Smooth muscle cell (in vitro differentiated cells): ENCODE measurements at regions not wholly inside any gene's neighbourhood (a gene's known extent, or its start where the extent isn't known, plus 50 kb on each side); places are given as distances from the start of the nearest gene placed in this dataset.

Experiments
- DNase-seq: peaks from one replicate; lab custom pipeline; 2025; ENCODE audit not compliant: unreplicated experiment; lab: John Stamatoyannopoulos, UW
- H2AFZ ChIP-seq: fragments of 200-600 bp; sonication (generic); 2 replicates; pipeline ENCODE4 v1.6.0; 2016; ENCODE audit warnings: antibody characterized with exemption, low read depth, mild to moderate bottlenecking
- H3F3A ChIP-seq: fragments of 200-600 bp; sonication (generic); 2 replicates; pipeline ENCODE4 v1.6.0; 2017; ENCODE audit warnings: antibody characterized with exemption, low read depth
- H3K27ac ChIP-seq: fragments of 200-600 bp; sonication (generic); 2 replicates; pipeline ENCODE4 v1.5.1; 2016; ENCODE audit warnings: low read depth, mild to moderate bottlenecking
- H3K27me3 ChIP-seq: fragments of 200-600 bp; sonication (generic); 2 replicates; pipeline ENCODE4 v1.6.1; 2016; ENCODE audit warnings: low read depth, mild to moderate bottlenecking
- H3K36me3 ChIP-seq: fragments of 200-600 bp; sonication (generic); 2 replicates; pipeline ENCODE4 v1.5.1; 2016; ENCODE audit warnings: low read depth
- H3K4me1 ChIP-seq: fragments of 200-600 bp; sonication (generic); 2 replicates; pipeline ENCODE4 v1.5.1; 2016; ENCODE audit warnings: low read depth
- H3K4me2 ChIP-seq: fragments of 200-600 bp; sonication (generic); 2 replicates; pipeline ENCODE4 v1.6.0; 2016; ENCODE audit warnings: mild to moderate bottlenecking
- H3K4me3 ChIP-seq: fragments of 200-600 bp; sonication (generic); 2 replicates; pipeline ENCODE4 v1.5.1; 2016; ENCODE audit warnings: mild to moderate bottlenecking
- H3K79me2 ChIP-seq: fragments of 200-600 bp; sonication (generic); 2 replicates; pipeline ENCODE4 v1.6.0; 2016; ENCODE audit warnings: low read depth, mild to moderate bottlenecking
- H3K9ac ChIP-seq: fragments of 200-600 bp; sonication (generic); 2 replicates; pipeline ENCODE4 v1.6.0; 2016; ENCODE audit warnings: low read depth
- H3K9me3 ChIP-seq: fragments of 200-600 bp; sonication (generic); replicated peaks from 2 replicates; pipeline ENCODE4 v1.5.1; 2016; ENCODE audit warnings: low read depth
- H4K20me1 ChIP-seq: fragments of 200-600 bp; sonication (generic); 2 replicates; pipeline ENCODE4 v1.6.0; 2016; ENCODE audit warnings: low read depth
- WGBS: methylation state at CpG from one replicate; pipeline ENCODE4 v1.1.7; 2016; ENCODE audit warnings: low lambda C conversion rate; 5-methylcytosine and 5-hydroxymethylcytosine counted together
- TF ChIP-seq, protein P1 (sequence below): fragments of 200-600 bp; sonication (generic); IDR thresholded peaks from 2 replicates; pipeline ENCODE4 v1.5.1; 2017; ENCODE audit warnings: borderline replicate concordance, mild to moderate bottlenecking, antibody characterized with exemption; ENCODE audit not compliant: insufficient read depth, poor library complexity, severe bottlenecking

DNA sequence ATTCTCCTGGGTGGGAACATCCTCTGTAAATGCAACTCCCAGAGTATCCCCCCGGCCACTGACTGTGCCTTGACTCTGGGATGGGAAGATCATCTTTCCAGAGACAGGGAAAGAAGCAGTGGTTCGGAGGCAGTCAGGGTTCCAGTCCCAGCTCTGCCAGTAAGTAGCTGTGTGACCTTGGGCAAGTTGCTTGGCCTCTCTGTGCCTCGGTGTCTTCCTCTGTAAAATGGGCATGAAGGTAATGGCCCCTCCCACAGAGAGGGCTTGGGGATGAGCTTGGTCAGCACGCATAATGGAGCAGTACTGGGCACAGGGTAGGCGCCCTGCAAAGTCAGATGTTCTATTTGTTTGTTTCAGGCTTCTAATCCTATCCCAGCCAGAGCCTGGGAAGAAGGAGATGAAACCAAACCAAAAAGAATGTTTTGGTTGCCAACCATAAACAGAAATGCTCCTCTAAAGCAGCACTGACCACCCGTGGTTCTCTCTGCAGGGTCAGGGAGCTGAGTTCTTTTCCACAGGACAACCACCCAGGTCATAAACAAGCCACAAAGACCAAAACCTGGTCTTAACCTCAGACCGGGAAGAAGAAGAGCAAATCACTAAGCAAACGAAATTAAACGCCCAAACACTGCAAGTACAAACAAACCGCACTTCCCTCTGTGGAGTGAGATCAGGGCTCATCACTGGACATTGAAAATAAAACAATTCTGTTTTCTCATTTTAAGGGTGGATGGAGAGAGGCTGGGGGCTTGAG, 381.0 kb upstream of the SULF2 start:
- Histone ChIP-seq H3K4me2 (no peak overlapping the region), H3K79me2 (no peaks in the 10 kb centered on the region), H4K20me1 (no peaks in the 10 kb centered on the region), H3K9ac (no peak overlapping the region), H3K27ac (no peak overlapping the region), H3K4me3 (no peak overlapping the region), H3K9me3 (no peaks in the 10 kb centered on the region), H3F3A (peaks cover 4% of the 10 kb centered on the region), H2AFZ (no peak overlapping the region), H3K27me3 (peaks cover 3% of the 10 kb centered on the region), H3K36me3 (no peaks in the 10 kb centered on the region), H3K4me1 (no peaks in the 10 kb centered on the region)
- 74% methylated on average over 10 of the region's 10 CpGs for WGBS
- no peak for DNase-seq
- TF ChIP-seq, protein P1, sequence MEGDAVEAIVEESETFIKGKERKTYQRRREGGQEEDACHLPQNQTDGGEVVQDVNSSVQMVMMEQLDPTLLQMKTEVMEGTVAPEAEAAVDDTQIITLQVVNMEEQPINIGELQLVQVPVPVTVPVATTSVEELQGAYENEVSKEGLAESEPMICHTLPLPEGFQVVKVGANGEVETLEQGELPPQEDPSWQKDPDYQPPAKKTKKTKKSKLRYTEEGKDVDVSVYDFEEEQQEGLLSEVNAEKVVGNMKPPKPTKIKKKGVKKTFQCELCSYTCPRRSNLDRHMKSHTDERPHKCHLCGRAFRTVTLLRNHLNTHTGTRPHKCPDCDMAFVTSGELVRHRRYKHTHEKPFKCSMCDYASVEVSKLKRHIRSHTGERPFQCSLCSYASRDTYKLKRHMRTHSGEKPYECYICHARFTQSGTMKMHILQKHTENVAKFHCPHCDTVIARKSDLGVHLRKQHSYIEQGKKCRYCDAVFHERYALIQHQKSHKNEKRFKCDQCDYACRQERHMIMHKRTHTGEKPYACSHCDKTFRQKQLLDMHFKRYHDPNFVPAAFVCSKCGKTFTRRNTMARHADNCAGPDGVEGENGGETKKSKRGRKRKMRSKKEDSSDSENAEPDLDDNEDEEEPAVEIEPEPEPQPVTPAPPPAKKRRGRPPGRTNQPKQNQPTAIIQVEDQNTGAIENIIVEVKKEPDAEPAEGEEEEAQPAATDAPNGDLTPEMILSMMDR, result no peak

DNA sequence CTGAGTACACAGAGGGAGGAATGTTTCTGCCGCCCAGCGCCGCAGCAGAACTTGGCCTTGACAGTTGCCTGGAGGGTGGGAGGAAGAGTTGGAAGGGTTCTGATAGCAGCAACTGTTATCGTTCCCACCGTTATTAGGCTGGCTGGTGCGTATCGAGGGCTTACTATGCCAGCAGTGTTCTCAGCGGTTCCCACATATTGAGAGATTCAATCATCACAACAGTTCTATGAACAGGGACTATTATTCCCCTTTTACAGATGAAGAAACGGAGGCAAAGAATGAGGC, 380.1 kb upstream of the SULF2 start:
- H3K27ac ChIP-seq, result no peak overlapping the region
- no peaks in the 10 kb centered on the region for H3K79me2 ChIP-seq

GRCh38 chr20:48164566-48165400, 379.5 kb upstream of the SULF2 start:
- Histone ChIP-seq H3K4me2 (no peak overlapping the region), H4K20me1 (no peaks in the 10 kb centered on the region), H3K27me3 (no peaks in the 10 kb centered on the region), H3K4me3 (no peak overlapping the region), H3K27ac (no peak overlapping the region), H3F3A (peaks cover 4% of the 10 kb centered on the region), H3K36me3 (no peaks in the 10 kb centered on the region), H3K9me3 (no peaks in the 10 kb centered on the region), H3K79me2 (no peaks in the 10 kb centered on the region), H3K9ac (no peak overlapping the region), H2AFZ (no peak overlapping the region), H3K4me1 (no peaks in the 10 kb centered on the region)
- 65% methylated on average over 17 of the region's 17 CpGs for WGBS
- TF ChIP-seq, protein P1, result no peak
- DNase-seq, result no peak

More for the DNA sequence above, 380.1 kb upstream of the SULF2 start:
- DNase-seq, result no peak
- Histone ChIP-seq H4K20me1 (no peaks in the 10 kb centered on the region), H3K9ac (no peak overlapping the region), H3K9me3 (no peaks in the 10 kb centered on the region), H3F3A (peaks cover 4% of the 10 kb centered on the region), H3K27me3 (no peaks in the 10 kb centered on the region), H2AFZ (no peak overlapping the region), H3K4me3 (no peak overlapping the region), H3K4me2 (no peak overlapping the region), H3K4me1 (no peaks in the 10 kb centered on the region), H3K36me3 (no peaks in the 10 kb centered on the region)
- TF ChIP-seq, protein P1, result no peak
- WGBS, result 84% methylated on average over 9 of the region's 9 CpGs
